GM21723 (cell line): ENCODE measurements at regions not wholly inside any gene's neighbourhood (a gene's known extent, or its start where the extent isn't known, plus 50 kb on each side); places are given as distances from the start of the nearest gene placed in this dataset.

Experiments used
- ATAC-seq: cut with Tn5 transposase; IDR thresholded peaks from one replicate; pipeline ENCODE4 v1.9.1; 2021; ENCODE audit warnings: mild to moderate bottlenecking, moderate library complexity; ENCODE audit not compliant: unreplicated experiment

- ATAC-seq, result no peak
These were observed 1682.3 kb upstream of the TENM3 start for GRCh38 chr4:180560896-180561295.

GRCh38 chr4:180564026-180564425, 1679.2 kb upstream of the TENM3 start:
- no peak for ATAC-seq

DNA sequence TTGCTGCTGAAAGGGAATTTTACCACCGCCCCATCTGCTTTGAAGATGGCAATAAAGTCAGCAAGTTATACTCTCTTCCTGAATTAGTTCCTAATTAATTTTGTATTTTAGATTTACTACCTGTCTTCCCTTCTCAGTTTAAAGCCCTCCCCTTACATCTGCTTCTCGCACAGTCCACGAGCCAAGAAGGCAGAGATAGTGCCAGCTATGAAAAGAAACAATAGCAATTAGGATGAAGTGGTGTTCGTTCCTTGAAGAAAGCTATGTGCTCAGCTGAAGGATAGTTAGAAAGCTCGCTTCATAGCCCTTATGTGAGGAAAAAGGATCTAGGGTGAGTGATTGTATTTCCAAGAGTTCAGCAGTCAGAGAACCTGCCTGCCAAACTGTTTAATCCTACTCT, 1678.8 kb upstream of the TENM3 start:
- no peak for ATAC-seq

DNA sequence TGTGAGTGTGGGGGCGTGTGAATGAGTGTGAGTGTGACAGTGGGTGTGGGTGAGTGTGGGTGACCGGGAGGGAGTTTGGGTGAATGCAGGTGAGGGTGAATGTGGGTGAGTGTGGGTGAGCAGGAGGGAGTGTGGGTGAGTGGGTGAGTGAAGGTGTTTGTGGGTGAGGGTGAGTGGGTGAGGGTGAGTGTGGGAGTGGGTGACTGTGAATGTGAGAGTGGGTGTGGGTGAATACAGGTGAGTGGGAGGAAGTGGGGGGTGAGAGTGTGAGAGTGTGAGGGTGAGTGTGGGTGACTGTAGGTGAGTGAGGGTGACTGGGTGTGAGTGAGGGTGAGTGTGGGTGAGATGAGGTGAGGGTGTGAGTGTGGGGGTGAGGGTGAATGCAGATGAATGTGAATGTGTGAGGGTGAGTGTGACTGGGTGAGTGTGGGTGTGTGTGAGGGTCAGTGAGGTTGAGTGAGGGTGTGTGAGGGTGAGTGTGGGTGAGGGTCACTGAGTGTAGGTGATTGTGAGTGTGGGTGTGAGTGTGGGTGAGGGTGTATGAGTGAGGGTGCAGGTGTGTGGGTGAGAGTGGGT, 1677.3 kb upstream of the TENM3 start:
- no peak for ATAC-seq

GRCh38 chr4:180566492-180566891, 1676.7 kb upstream of the TENM3 start:
- no peak for ATAC-seq

- ATAC-seq, result no peak
These were observed 1676.1 kb upstream of the TENM3 start for GRCh38 chr4:180567080-180567479.

GRCh38 chr4:180571516-180572055, 1671.6 kb upstream of the TENM3 start:
- no peak for ATAC-seq

- ATAC-seq, result no peak
These were observed 1665.0 kb upstream of the TENM3 start for GRCh38 chr4:180578175-180578574.

- ATAC-seq, result no peak
These were observed 1662.1 kb upstream of the TENM3 start for GRCh38 chr4:180581061-180581460.

GRCh38 chr4:180587379-180587778, 1655.8 kb upstream of the TENM3 start:
- no peak for ATAC-seq

DNA sequence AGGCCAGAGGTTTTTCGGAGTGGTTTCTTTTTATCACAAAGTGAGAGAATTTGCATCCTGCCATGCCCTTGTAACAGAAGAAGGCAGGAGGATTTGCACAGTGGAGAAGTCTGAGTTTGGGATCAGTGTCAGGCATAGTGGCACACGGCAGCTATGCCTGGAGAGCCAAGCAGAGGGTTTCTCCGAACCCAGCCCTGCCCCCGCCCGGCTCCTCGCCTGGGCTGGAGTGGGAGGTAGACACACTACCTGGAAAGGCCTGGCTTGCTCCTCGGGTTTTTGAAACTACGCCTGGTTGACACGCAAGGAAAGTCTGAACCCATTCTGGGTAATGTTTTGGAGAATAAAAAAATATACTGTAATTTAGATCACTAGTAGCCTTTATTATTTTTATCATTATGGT, 1653.6 kb upstream of the TENM3 start:
- ATAC-seq, result no peak

DNA sequence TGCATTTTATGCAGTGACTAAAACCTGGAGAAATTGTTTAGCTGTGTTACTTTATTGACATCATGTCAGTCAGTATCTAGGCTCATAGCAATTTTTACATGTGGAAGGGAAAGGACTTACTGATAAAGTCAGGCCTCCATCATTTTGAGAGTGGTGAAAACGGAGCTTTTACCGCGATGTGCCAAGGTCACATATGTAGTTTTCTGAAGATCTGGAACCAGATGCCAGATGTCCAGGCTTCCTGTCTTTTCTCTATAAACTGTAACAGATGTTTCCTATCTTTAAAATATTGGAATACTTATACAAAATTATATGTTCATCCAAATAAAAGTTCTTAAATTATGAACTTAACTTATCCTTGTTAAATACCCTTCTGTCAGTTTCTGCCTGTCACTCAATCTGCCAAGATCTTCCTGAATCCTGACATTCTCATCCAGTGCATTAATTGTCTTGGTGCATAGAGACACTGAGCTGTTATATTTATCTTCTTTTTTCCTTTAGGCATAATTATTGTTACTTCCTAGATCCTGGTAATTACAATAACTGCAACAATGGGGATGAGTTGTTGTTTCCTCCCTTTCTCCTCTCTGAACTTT, 1646.2 kb upstream of the TENM3 start:
- ATAC-seq, result no peak

DNA sequence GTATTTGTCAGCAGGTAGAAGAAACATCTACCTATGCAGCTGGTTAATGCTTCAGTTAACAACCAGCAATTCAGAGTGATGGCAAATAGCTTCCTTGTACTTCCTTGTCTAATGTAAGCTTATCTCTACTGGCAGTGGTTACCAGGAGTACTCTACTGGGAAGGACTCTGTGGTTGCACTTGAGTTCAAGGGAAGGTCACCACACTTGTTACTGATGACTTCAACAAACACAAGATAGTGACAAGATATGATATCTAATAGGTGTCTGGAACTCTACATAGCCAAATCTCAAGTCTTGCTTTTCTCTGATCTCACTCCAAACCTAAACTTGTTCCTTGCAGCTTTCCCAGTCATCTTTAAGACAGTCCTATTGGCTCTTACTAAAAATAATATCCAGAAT, 1644.9 kb upstream of the TENM3 start:
- no peak for ATAC-seq

- ATAC-seq, result no peak
These were observed 1639.4 kb upstream of the TENM3 start for GRCh38 chr4:180603791-180604190.

GRCh38 chr4:180610324-180610723, 1632.9 kb upstream of the TENM3 start:
- ATAC-seq, result no peak

- no peak for ATAC-seq
These were observed 1627.5 kb upstream of the TENM3 start for GRCh38 chr4:180615746-180616145.

GRCh38 chr4:180617196-180617595, 1626.0 kb upstream of the TENM3 start:
- ATAC-seq, result no peak

GRCh38 chr4:180618396-180618795, 1624.8 kb upstream of the TENM3 start:
- ATAC-seq, result no peak

GRCh38 chr4:180619440-180619839, 1623.8 kb upstream of the TENM3 start:
- no peak for ATAC-seq

- no peak for ATAC-seq
These were observed 1620.9 kb upstream of the TENM3 start for GRCh38 chr4:180622254-180622653.

DNA sequence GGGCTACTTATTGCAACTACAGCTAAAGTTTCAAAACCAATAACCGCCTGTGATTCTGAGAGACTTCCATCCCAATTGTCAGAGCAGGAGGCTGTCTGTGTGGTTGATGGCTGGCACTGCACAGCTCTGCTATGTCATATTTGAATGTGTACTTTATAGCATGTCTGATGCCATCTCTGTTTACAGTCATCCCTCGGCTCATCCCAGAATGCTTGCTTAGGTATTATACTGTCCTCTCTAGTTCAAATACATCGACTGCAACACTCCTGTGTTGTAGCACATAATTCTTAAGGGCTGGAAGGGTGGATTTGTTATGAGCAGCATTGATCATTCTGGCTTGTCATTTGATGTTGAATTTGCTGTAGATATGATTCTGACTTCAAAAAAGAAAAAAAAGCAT, 1617.5 kb upstream of the TENM3 start:
- ATAC-seq, result no peak

DNA sequence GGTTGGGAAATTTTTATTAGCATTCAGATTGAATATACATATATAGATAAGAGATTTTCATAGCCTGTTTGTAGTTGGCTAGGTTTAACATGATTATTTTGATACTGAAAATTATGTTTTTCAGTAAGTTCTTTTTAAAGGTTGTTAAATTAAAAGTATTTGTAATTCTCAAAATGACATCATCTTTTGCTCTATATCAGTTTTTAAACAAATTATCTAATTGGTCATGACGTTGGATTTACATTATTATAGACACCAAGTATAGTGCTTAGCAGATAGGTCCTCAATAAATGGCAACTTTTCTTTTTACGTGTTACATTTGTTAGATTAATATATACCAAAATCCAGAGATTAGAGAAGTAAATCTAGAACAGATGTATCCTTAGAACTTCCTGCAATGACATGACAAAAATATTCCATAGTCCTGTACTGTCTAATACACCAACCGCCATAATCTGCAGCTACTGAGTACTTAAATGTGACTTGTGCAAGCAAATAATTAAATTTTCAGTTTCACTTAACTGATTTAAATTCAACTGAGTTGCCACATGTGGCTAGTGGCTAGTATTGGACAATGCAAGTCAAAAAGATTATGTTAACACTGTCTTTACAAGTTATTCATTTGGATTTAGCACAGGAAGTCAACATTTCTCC, 1613.1 kb upstream of the TENM3 start:
- no peak for ATAC-seq
